ENCODE measurements at regions not wholly inside any gene's neighbourhood (a gene's known extent, or its start where the extent isn't known, plus 50 kb on each side); places are given as distances from the start of the nearest gene placed in this dataset.

GRCh38 chr7:98763441-98763840 is 106.4 kb downstream of the TMEM130 start:
- TF ChIP-seq, protein P1, sequence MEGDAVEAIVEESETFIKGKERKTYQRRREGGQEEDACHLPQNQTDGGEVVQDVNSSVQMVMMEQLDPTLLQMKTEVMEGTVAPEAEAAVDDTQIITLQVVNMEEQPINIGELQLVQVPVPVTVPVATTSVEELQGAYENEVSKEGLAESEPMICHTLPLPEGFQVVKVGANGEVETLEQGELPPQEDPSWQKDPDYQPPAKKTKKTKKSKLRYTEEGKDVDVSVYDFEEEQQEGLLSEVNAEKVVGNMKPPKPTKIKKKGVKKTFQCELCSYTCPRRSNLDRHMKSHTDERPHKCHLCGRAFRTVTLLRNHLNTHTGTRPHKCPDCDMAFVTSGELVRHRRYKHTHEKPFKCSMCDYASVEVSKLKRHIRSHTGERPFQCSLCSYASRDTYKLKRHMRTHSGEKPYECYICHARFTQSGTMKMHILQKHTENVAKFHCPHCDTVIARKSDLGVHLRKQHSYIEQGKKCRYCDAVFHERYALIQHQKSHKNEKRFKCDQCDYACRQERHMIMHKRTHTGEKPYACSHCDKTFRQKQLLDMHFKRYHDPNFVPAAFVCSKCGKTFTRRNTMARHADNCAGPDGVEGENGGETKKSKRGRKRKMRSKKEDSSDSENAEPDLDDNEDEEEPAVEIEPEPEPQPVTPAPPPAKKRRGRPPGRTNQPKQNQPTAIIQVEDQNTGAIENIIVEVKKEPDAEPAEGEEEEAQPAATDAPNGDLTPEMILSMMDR (conservative IDR thresholded peaks at IDR 0.05), result no peak
- no peak for TF ChIP-seq ZFX (IDR thresholded peaks at IDR 0.05)
